Bronchial epithelial cell (primary cell): ENCODE measurements at regions not wholly inside any gene's neighbourhood (a gene's known extent, or its start where the extent isn't known, plus 50 kb on each side); places are given as distances from the start of the nearest gene placed in this dataset.
A peak's percentile ranks its signal among the peaks of the same experiment; 100 is the strongest.

ENCODE experiments used
- DNase-seq: peaks from one replicate; pipeline ENCODE4 v3.0.0-alpha.2; 2010; ENCODE audit warnings: low read depth
- FAIRE-seq: peaks from 2 replicates; lab custom pipeline; 2011; peaks lifted over from hg19 to GRCh38; lab: Jason Lieb, UNC
- H3K27me3 ChIP-seq: 2 replicates; pipeline ENCODE4 v1.5.1; 2011; ENCODE audit warnings: low read length; ENCODE audit not compliant: control insufficient read depth, insufficient read depth
- H3K36me3 ChIP-seq: 2 replicates; pipeline ENCODE4 v1.5.1; 2011; ENCODE audit warnings: low read length; ENCODE audit not compliant: control insufficient read depth, insufficient read depth
- H3K4me3 ChIP-seq: 2 replicates; pipeline ENCODE4 v1.5.1; 2011; ENCODE audit warnings: mild to moderate bottlenecking, low read depth, low read length, control low read depth
- CTCF ChIP-seq: IDR thresholded peaks from 2 replicates; pipeline ENCODE4 v1.5.1; 2011; ENCODE audit warnings: mild to moderate bottlenecking, moderate library complexity, low read length, control low read depth, inconsistent platforms; ENCODE audit not compliant: insufficient read depth, severe bottlenecking

- DNase-seq (peak; percentile 70), FAIRE-seq (no peak)
- Histone ChIP-seq H3K36me3 (no peaks in the 10 kb centered on the region), H3K4me3 (no peak overlapping the region), H3K27me3 (no peaks in the 10 kb centered on the region)
- TF ChIP-seq CTCF: no peak
Observed at GRCh38 chr1:208921259-208921658, 662.3 kb upstream of the CAMK1G start.

GRCh38 chr1:208923456-208923855 is 660.1 kb upstream of the CAMK1G start:
- FAIRE-seq: no peak
- H3K4me3 ChIP-seq: no peak overlapping the region
- DNase-seq: no peak
- TF ChIP-seq CTCF: no peak
- no peaks in the 10 kb centered on the region for H3K36me3 ChIP-seq
- no peaks in the 10 kb centered on the region for H3K27me3 ChIP-seq

GRCh38 chr1:208923946-208924720 is 659.4 kb upstream of the CAMK1G start:
- FAIRE-seq: no peak

GRCh38 chr1:208924928-208925327 is 658.6 kb upstream of the CAMK1G start:
- Histone ChIP-seq H3K4me3 (no peak overlapping the region), H3K36me3 (no peaks in the 10 kb centered on the region), H3K27me3 (no peaks in the 10 kb centered on the region)
- no peak for FAIRE-seq
- TF ChIP-seq CTCF: no peak
- DNase-seq: peak; percentile 25

More at GRCh38 chr1:208923946-208924720, 659.4 kb upstream of the CAMK1G start:
- Histone ChIP-seq H3K36me3 (no peaks in the 10 kb centered on the region), H3K27me3 (no peaks in the 10 kb centered on the region), H3K4me3 (no peak overlapping the region)
- DNase-seq: no peak
- no peak for TF ChIP-seq CTCF

GRCh38 chr1:208928349-208929010 is 655.0 kb upstream of the CAMK1G start:
- no peak for TF ChIP-seq CTCF
- Histone ChIP-seq H3K4me3 (no peak overlapping the region), H3K36me3 (no peaks in the 10 kb centered on the region), H3K27me3 (no peaks in the 10 kb centered on the region)
- no peak for FAIRE-seq
- DNase-seq: no peak
